ENCODE measurements at regions not wholly inside any gene's neighbourhood (a gene's known extent, or its start where the extent isn't known, plus 50 kb on each side); places are given as distances from the start of the nearest gene placed in this dataset.

DNA sequence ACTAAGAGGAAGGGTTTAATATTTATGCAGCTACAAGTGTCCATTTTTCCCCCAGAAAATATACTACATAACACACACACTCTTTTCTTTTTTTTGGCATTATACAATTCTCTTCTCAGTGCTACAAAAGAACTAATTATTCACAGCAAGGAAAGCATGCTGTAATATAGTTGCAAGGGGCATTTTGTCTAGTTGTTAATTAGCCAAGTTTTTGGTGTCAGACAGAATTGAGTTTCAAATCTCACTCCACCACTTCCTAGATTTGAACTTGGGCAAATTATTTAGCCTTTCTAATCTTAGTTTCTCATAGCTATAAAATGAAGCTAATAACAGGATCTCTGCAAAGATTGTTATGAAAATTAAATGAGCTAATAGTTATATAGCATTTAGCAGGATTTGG is 60.0 kb upstream of the VTCN1 start:
- no peaks in the 10 kb centered on the region for H3K4me1 ChIP-seq (ENCODE audit: low read depth)
- no peaks in the 10 kb centered on the region for H3K36me3 ChIP-seq (ENCODE audit: low read depth)
- no peak for DNase-seq
- no peaks in the 10 kb centered on the region for H3K9me3 ChIP-seq
- no peak for ATAC-seq
- intact Hi-C loops (cut with DNase I, micrococcal nuclease), result no loop called here
- no peak overlapping the region for H3K4me3 ChIP-seq
- TF ChIP-seq, protein P1, sequence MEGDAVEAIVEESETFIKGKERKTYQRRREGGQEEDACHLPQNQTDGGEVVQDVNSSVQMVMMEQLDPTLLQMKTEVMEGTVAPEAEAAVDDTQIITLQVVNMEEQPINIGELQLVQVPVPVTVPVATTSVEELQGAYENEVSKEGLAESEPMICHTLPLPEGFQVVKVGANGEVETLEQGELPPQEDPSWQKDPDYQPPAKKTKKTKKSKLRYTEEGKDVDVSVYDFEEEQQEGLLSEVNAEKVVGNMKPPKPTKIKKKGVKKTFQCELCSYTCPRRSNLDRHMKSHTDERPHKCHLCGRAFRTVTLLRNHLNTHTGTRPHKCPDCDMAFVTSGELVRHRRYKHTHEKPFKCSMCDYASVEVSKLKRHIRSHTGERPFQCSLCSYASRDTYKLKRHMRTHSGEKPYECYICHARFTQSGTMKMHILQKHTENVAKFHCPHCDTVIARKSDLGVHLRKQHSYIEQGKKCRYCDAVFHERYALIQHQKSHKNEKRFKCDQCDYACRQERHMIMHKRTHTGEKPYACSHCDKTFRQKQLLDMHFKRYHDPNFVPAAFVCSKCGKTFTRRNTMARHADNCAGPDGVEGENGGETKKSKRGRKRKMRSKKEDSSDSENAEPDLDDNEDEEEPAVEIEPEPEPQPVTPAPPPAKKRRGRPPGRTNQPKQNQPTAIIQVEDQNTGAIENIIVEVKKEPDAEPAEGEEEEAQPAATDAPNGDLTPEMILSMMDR (IDR thresholded peaks at IDR 0.05), result no peak

DNA sequence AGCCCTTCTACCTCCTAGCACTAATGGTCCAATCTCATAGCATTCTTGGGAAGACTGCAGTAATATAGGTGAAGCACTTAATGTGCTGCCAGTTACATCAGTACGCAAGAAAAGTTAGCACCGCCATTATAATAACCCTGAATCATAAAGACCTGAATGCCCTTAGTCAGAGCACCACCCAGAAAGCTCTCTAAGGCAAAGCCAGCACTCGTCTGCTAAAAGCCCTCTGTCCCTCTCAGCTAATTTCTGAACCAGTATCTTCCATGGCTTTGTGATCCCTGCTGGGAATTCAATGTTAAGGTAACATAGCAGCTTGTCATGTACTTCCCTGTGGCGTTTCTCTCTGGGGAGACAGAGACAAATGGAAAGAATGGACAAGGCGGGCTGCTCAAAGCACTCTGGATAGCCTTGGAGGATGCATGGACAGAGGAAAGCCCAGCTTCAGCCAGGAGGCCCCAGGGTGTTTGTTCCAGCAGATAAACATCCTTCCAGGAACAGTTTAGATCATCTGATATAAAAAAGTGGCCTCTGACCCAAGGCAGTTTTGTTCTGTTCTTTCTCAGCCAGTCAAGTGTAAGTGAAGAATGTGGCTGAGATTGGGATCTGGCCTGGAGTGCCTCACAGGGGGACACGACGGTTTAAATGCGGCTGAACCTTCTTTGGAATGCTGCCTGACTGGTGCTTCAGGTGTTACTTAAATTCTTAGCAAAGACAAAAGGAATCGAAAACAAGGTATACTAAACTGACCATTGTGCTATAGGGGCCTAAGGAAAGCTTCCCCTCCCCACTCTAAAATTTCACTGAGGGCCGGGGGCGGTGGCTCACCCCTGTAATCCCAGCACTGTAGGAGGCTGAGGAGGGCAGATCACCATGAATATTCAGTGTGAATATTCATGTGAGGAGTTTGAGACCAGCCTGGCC is 58.1 kb upstream of the VTCN1 start:
- intact Hi-C loops (cut with DNase I, micrococcal nuclease), result no loop called here
- no peak for ATAC-seq
- Histone ChIP-seq H3K4me3 (no peak overlapping the region), H3K9me3 (no peaks in the 10 kb centered on the region), H3K36me3 (ENCODE audit: low read depth) (no peaks in the 10 kb centered on the region), H3K4me1 (ENCODE audit: low read depth) (no peaks in the 10 kb centered on the region)
- DNase-seq, result no peak
- TF ChIP-seq, protein P1 (IDR thresholded peaks at IDR 0.05), result no peak

DNA sequence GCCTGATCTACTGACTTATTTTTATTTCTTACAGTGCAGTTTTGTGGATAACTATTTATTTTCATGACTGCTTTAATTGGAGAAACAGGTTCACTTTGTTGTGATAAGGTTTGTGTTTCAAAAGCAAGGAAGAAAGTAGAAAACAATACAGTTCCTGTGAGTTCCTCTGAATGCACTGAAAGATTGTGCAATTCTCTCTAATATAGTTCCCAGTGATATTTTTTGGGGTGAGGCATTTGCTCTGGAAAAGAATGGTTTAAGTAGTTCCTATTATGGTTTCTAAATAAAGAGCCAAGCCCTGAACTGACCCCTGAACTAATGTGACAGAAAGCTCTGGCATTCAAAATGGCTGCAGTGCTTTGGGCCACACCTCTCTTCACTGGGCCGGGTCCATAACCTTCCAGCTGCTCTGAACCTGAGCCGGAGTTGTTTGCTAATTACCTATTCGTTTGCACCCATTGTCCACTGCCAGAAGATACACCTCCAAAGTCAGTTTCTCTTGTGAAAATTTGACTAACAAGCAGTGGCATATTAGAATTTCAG is 56.6 kb upstream of the VTCN1 start:
- Histone ChIP-seq H3K9me3 (no peaks in the 10 kb centered on the region), H3K4me1 (ENCODE audit: low read depth) (no peaks in the 10 kb centered on the region), H3K4me3 (no peak overlapping the region), H3K36me3 (ENCODE audit: low read depth) (no peaks in the 10 kb centered on the region)
- TF ChIP-seq, protein P1 (IDR thresholded peaks at IDR 0.05), result no peak
- intact Hi-C loops (cut with DNase I, micrococcal nuclease), result no loop called here
- no peak for ATAC-seq
- no peak for DNase-seq

DNA sequence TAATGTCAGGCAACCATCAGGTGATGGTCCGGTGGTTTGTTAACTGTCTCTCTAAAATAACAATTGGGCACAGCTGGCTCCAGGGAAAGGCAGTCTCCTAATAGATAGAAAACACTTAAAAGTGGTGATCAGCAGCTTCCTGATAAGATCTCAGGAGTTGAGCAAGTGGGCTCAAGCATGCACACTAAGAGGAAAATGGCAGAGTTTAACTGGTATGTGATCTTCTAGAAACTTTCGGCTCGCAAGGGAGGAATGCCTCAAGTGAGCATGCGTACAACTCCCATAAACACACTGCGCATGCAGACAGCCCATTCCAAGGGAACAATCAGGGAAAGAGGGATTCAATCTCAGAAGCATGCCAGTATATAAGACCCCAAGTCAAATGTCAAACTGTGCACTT is 52.2 kb upstream of the VTCN1 start:
- DNase-seq (no peak), ATAC-seq (no peak)
- intact Hi-C loops (cut with DNase I, micrococcal nuclease), result no loop called here
- Histone ChIP-seq H3K36me3 (ENCODE audit: low read depth) (no peaks in the 10 kb centered on the region), H3K9me3 (no peaks in the 10 kb centered on the region), H3K4me1 (ENCODE audit: low read depth) (no peaks in the 10 kb centered on the region), H3K4me3 (no peak overlapping the region)
- TF ChIP-seq, protein P1 (IDR thresholded peaks at IDR 0.05), result no peak

DNA sequence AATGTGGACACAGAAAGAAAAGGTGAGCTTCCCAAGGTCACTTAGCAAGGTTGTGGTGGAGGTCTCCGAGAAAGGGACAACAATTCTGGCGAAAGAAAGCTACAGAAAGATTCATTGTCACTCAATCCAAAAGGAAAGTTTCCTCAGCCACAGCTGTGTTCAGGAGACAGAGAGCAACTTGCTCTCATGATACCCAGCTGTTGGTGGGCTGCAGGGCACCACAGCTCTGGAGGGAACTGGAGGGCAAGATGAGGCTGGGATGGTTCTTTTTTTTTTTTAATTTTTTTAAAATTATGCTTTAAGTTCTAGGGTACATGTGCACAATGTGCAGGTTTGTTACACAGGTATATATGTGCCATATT is 50.7 kb upstream of the VTCN1 start:
- Histone ChIP-seq H3K4me3 (no peak overlapping the region), H3K4me1 (ENCODE audit: low read depth) (no peaks in the 10 kb centered on the region), H3K9me3 (no peaks in the 10 kb centered on the region), H3K36me3 (ENCODE audit: low read depth) (no peaks in the 10 kb centered on the region)
- TF ChIP-seq, protein P1 (IDR thresholded peaks at IDR 0.05), result no peak
- intact Hi-C loops (cut with DNase I, micrococcal nuclease), result no loop called here
- ATAC-seq, result no peak
- no peak for DNase-seq
